Immature natural killer cell (primary cell): ENCODE measurements at regions not wholly inside any gene's neighbourhood (a gene's known extent, or its start where the extent isn't known, plus 50 kb on each side); places are given as distances from the start of the nearest gene placed in this dataset.
"Not testable (repeated sequence)": the region's sequence is repeated elsewhere in the genome, so short reads cannot be mapped to it uniquely, and the experiment has no call there.

Source experiments
- DNase-seq, 3 donors: peaks; one replicate each; pipeline ENCODE4 v3.0.0; 2022; ENCODE audit warnings: mixed read lengths in 1 of 3
- H3K27ac Mint-ChIP-seq, 6 donors: one replicate each; pipeline ENCODE4 v1.8.0; 2020; ENCODE audit warnings: mixed read lengths in 6 of 6, mild to moderate bottlenecking in 5 of 6, inconsistent platforms in 4 of 6, moderate library complexity in 3 of 6
- H3K27me3 Mint-ChIP-seq, 3 donors: one replicate each; pipeline ENCODE4 v1.8.0; 2020 to 2021; ENCODE audit warnings: low read depth in 3 of 3, mild to moderate bottlenecking in 3 of 3, mixed read lengths in 3 of 3, moderate library complexity in 3 of 3, inconsistent platforms in 1 of 3
- H3K36me3 Mint-ChIP-seq, 3 donors: one replicate each; pipeline ENCODE4 v1.8.0; 2020; ENCODE audit warnings: mixed read lengths in 3 of 3, inconsistent platforms in 2 of 3, mild to moderate bottlenecking in 2 of 3
- H3K4me1 Mint-ChIP-seq, 2 donors: one replicate each; pipeline ENCODE4 v1.8.0; 2020; ENCODE audit warnings: inconsistent platforms in 2 of 2, mild to moderate bottlenecking in 2 of 2, mixed read lengths in 2 of 2, moderate library complexity in 1 of 2
- H3K4me3 Mint-ChIP-seq, 5 donors: one replicate each; pipeline ENCODE4 v1.8.0; 2020; ENCODE audit warnings: mild to moderate bottlenecking in 5 of 5, mixed read lengths in 5 of 5, inconsistent platforms in 3 of 5, moderate library complexity in 3 of 5
- H3K9me3 Mint-ChIP-seq, 6 donors: one replicate each; pipeline ENCODE4 v1.8.0; 2020; ENCODE audit warnings: mild to moderate bottlenecking in 6 of 6, mixed read lengths in 6 of 6, inconsistent platforms in 4 of 6, moderate library complexity in 3 of 6

DNA sequence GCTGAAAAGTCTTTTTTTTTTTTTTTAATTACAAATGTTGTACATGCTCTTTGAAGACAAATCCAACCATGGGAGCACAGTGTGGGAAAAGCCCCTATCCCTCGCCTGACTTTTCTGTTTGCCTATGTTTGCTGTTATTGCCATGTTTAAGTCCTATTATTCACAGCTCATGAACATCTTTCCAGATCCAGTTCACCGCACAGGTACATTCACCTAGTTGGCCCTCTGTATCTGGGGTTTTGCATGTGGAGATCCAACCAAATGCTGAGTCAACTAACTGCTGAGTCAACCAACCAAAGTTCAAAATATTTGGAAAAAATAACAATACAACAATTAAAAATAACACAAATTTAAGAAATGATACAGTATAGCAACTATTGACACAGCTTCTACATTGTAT is 100.1 kb upstream of the CLNK start:
- H3K27ac Mint-ChIP-seq = no peak overlapping the region
- H3K27me3 Mint-ChIP-seq = peaks cover 0 to 7% (median 4%) of the 10 kb centered on the region in 3 donors
- no peaks in the 10 kb centered on the region for H3K36me3 Mint-ChIP-seq
- H3K4me3 Mint-ChIP-seq = no peak overlapping the region
- H3K4me1 Mint-ChIP-seq = no peaks in the 10 kb centered on the region
- DNase-seq = no peak
- no peaks in the 10 kb centered on the region for H3K9me3 Mint-ChIP-seq

DNA sequence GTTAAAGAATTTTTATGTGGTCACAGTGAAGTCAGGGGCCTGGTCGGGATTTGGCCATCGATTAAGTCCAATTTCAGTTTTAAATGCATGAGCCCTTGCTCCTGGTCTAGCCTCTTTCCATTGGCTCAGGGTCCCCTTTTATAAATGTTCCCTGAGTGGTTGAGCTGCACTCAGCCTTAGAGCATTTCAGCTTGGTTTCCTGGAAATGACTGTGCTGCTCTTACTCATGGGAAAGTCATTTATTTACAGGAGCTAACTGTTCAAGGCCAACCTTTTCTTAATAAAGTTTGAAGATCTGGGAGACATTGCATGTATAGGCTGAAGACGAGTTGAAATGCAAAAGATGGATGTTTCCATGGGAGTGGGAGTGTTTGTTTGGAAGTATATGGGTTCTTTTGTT is 98.8 kb upstream of the CLNK start:
- Mint-ChIP-seq H3K27ac (no peak overlapping the region), H3K36me3 (no peaks in the 10 kb centered on the region), H3K27me3 (peaks cover 0 to 7% (median 4%) of the 10 kb centered on the region in 3 donors)

DNA sequence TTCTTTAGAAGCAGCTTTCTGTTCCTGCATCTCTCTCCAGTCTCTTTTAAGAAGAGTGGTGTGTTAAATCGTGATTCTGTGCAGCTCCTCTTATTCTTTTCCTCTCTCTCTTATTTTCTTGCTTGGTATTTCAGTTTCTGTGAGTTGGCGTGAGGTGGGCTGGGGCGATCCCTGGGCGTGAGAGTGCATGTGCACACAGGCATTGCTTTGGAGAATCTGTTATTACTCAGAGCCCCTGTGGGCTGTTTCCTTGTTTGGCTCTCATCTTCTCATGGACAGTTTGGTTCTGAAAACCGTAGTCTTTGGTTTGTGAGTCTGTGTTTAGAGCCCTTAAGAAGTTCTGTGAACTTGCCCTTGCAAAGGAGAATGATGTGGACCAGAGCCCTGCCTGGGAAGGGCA is 97.2 kb upstream of the CLNK start:
- Mint-ChIP-seq H3K4me3 (no peak overlapping the region), H3K36me3 (no peaks in the 10 kb centered on the region), H3K9me3 (no peaks in the 10 kb centered on the region), H3K4me1 (no peaks in the 10 kb centered on the region), H3K27me3 (peaks cover 0 to 3% (median 2%) of the 10 kb centered on the region in 3 donors), H3K27ac (no peak overlapping the region)
- no peak for DNase-seq

More for the DNA sequence above, 98.8 kb upstream of the CLNK start:
- Mint-ChIP-seq H3K4me3 (no peak overlapping the region), H3K4me1 (no peaks in the 10 kb centered on the region), H3K9me3 (no peaks in the 10 kb centered on the region)
- DNase-seq = no peak

DNA sequence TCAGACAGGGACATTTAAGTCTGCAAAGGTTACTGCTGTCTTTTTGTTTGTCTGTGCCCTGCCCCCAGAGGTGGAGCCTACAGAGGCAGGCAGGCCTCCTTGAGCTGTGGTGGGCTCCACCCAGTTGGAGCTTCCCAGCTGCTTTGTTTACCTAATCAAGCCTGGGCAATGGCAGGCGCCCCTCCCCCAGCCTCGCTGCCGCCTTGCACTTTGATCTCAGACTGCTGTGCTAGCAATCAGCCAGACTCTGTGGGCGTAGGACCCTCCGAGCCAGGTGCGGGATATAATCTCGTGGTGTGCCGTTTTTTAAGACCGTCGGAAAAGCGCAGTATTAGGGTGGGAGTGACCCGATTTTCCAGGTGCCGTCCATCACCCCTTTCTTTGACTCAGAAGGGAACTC is 96.2 kb upstream of the CLNK start:
- H3K27me3 Mint-ChIP-seq, H3K27ac Mint-ChIP-seq, H3K4me3 Mint-ChIP-seq, H3K36me3 Mint-ChIP-seq, H3K9me3 Mint-ChIP-seq, H3K4me1 Mint-ChIP-seq, DNase-seq: not testable (repeated sequence)

DNA sequence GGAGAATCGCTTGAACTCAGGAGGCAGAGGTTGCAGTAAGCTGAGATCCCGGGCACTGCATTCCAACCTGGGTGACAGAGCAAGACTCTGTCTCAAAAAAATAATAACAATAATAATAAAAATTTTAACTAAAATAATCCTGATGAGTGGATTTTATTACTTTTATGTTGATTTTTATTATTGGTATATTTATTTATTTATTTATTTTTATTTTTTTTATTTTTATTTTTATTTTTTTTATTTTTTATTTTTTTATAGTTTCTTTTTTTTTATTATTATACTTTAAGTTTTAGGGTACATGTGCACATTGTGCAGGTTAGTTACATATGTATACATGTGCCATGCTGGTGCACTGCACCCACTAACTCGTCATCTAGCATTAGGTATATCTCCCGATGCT is 90.6 kb upstream of the CLNK start:
- DNase-seq, H3K9me3 Mint-ChIP-seq, H3K4me1 Mint-ChIP-seq, H3K4me3 Mint-ChIP-seq, H3K36me3 Mint-ChIP-seq, H3K27ac Mint-ChIP-seq: not testable (repeated sequence)
- H3K27me3 Mint-ChIP-seq = peaks cover 0 to 13% (median 1%) of the 10 kb centered on the region in 3 donors

DNA sequence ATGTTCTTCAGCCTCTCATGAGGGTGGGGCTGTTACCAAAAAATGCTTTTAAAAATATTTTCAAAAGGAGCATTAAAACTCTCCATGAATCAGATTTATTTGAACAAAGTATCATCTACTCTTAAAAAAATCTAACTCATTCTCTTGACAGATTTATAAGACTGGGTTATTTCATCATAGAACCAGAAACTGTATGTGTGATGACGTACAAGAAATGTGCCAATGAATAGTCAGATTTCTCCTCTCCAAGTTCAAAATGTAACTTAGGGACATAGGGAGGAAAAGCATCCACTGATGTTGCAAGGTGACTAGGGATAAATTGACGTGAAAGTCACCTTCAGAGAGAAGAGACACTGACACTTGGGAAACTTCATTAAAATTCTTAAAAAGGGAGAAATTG is 89.1 kb upstream of the CLNK start:
- no peak overlapping the region for H3K4me3 Mint-ChIP-seq
- H3K27ac Mint-ChIP-seq = no peak overlapping the region

DNA sequence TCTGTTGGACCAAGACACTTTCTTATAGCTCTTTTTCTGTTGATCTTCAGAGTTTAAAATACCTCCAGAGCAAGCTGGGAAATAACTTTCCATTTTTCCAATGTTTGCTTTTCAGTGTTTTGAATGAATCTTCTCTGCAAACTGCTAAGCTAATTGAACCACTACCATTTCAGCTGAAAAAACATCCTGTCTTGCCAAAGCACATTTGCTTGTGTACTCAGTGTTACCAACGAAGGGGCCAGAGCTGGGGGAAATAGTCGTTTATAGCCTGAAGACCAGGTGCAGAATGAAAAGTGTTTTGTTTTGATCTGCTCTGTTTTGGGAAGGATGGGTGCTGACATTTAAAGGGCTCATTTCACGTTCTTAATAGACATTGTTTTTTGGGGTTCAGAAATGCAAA is 88.4 kb upstream of the CLNK start:
- DNase-seq = no peak
- Mint-ChIP-seq H3K27ac (no peak overlapping the region), H3K4me3 (no peak overlapping the region)

More for the DNA sequence above, 89.1 kb upstream of the CLNK start:
- H3K27me3 Mint-ChIP-seq = peaks cover 0 to 13% (median 1%) of the 10 kb centered on the region in 3 donors
- H3K4me1 Mint-ChIP-seq = no peaks in the 10 kb centered on the region
- DNase-seq = no peak
- no peaks in the 10 kb centered on the region for H3K36me3 Mint-ChIP-seq
- H3K9me3 Mint-ChIP-seq = peaks cover 0 to 3% (median 0%) of the 10 kb centered on the region in 6 donors

DNA sequence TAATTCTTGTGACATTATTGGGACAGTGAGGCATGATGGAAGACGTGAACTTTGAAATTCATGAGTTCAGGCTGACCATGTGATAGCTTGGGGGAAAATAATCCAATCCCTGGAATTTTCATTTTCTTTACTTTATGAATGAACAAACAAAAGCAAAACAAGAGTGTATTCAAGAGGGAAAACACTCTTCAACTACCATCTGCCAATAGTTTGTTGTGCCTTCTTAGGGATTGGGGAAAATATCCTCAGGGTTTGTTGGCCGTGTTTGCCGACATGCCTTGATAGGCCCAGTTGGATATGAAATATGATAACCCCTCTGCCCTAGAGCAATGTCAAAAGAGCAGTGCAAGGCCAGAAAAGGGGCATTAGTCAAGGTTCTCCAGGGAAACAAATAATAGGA is 80.8 kb upstream of the CLNK start:
- no peak for DNase-seq
- H3K27me3 Mint-ChIP-seq = peaks cover 0 to 4% (median 0%) of the 10 kb centered on the region in 3 donors

More for the DNA sequence above, 88.4 kb upstream of the CLNK start:
- Mint-ChIP-seq H3K9me3 (peaks cover 0 to 3% (median 0%) of the 10 kb centered on the region in 6 donors), H3K4me1 (no peaks in the 10 kb centered on the region), H3K36me3 (no peaks in the 10 kb centered on the region), H3K27me3 (peaks cover 0 to 13% (median 1%) of the 10 kb centered on the region in 3 donors)

DNA sequence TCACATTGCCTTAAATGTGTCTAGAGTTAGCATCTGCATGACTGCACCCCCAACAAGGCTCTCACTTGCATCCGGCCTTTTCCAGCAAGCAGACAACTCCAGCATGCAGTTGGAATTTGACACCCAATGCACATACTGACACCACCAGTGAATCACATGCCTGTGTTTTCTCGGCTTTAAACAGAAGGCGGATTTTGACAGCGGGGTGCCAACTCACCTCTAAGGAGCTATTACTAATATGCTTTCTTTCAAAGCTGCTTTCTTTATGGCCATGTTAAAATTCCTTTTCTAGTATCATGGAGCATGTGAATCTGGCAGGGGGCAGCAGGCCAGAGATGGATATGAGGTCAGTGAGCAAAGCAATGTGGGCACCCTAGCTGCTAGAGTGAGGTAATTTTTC is 78.0 kb upstream of the CLNK start:
- no peak overlapping the region for H3K27ac Mint-ChIP-seq
- no peaks in the 10 kb centered on the region for H3K4me1 Mint-ChIP-seq
- no peak overlapping the region for H3K4me3 Mint-ChIP-seq
- no peak for DNase-seq
- H3K27me3 Mint-ChIP-seq = peaks cover 0 to 4% (median 0%) of the 10 kb centered on the region in 3 donors
- H3K36me3 Mint-ChIP-seq = no peaks in the 10 kb centered on the region
- H3K9me3 Mint-ChIP-seq = no peaks in the 10 kb centered on the region

More for the DNA sequence above, 80.8 kb upstream of the CLNK start:
- Mint-ChIP-seq H3K9me3 (no peaks in the 10 kb centered on the region), H3K27ac (no peak overlapping the region), H3K36me3 (no peaks in the 10 kb centered on the region), H3K4me1 (no peaks in the 10 kb centered on the region), H3K4me3 (no peak overlapping the region)

DNA sequence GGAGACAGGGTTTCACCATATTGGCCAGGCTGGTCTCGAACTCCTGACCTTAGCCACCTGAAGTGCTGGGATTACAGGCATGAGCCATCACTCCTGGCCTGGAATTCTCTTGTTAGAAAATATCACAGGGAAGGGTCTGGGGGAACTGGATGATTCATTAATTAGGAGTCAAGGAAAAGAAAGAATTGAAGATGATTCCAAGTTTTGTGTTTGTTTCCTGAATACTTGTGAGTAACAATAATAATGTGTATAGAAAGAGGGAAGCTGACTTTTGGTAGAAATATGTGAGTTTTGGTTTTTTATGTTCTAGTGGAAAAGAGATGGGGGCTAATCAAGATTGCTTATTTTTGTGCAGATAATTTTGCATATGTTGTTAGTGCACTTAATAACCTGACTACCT is 77.3 kb upstream of the CLNK start:
- Mint-ChIP-seq H3K27ac (no peak overlapping the region), H3K36me3 (no peaks in the 10 kb centered on the region), H3K9me3 (no peaks in the 10 kb centered on the region), H3K4me1 (no peaks in the 10 kb centered on the region), H3K27me3 (peaks cover 0 to 2% (median 0%) of the 10 kb centered on the region in 3 donors), H3K4me3 (no peak overlapping the region)
- DNase-seq = no peak

DNA sequence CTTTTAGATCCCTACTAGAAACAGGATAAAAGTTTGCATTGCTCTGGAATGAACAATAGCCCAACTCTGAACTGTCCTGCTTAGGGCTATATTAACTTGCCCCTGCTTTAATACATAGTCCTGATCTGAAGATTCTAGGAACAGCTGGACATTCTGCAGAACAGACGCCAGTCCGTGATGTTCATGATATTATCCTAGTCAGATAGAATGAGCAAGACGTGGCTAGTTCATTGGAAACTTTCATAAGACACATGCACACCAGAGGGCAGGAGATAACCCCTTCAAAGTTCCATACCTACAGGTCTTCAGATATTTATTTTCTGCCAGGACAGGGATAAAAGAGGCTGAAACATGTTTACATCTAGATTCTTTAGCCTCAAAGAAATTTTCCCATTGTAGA is 75.5 kb upstream of the CLNK start:
- H3K27me3 Mint-ChIP-seq = peaks cover 0 to 2% (median 0%) of the 10 kb centered on the region in 3 donors
- H3K4me1 Mint-ChIP-seq = no peaks in the 10 kb centered on the region
- no peak for DNase-seq
- no peak overlapping the region for H3K27ac Mint-ChIP-seq
- H3K9me3 Mint-ChIP-seq = no peaks in the 10 kb centered on the region
- no peaks in the 10 kb centered on the region for H3K36me3 Mint-ChIP-seq
- no peak overlapping the region for H3K4me3 Mint-ChIP-seq

DNA sequence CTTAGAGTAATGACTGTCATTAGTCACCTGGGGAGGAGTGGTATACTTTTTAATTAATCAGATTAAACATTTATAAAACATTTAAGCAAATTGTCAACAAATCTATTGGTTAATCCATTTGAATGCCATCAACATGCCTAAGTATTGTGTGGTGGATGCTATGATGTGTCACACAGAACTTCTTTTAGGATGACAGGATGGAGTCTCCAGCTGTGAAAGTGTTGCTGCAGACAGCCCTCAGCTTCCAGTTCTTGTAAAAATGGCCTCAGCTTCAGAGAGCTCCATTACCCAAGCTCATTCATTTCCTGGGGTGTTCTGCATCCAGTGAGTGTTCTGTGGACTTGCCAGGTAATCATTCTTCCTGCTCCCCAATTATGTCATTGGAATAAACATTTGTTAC is 74.3 kb upstream of the CLNK start:
- Mint-ChIP-seq H3K27me3 (peaks cover 0 to 2% (median 0%) of the 10 kb centered on the region in 3 donors), H3K4me1 (no peaks in the 10 kb centered on the region), H3K4me3 (no peak overlapping the region), H3K36me3 (no peaks in the 10 kb centered on the region), H3K27ac (no peak overlapping the region), H3K9me3 (no peaks in the 10 kb centered on the region)
- DNase-seq = no peak

DNA sequence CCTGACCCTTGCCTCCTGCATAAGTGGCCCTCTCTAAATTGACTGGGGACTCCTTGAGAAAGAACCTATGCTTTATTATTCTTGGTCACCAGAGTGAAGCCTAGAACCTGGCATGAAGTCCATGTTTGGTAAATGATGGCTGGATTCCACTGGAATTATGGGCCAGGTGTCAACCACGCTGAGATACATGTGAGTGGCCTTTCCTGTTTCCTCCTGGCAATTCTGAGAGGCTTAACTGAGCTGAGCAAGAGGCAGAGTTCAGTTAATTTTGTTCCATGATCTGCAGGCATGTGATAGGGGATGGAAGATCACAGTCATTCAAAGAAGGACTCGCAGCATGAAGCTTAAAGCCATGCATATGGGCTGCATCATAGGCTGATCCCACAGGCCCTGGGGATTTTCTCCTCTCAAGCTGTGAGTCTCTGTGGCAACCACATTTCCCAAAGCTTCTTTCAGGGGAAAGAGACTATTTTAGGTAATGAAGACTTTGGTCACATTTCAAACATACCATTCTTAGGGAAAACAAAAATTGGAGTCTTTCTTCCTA is 69.4 kb upstream of the CLNK start:
- H3K27me3 Mint-ChIP-seq = peaks cover 0 to 4% (median 0%) of the 10 kb centered on the region in 3 donors
- no peak overlapping the region for H3K4me3 Mint-ChIP-seq
- DNase-seq = no peak
- no peaks in the 10 kb centered on the region for H3K9me3 Mint-ChIP-seq
- H3K36me3 Mint-ChIP-seq = no peaks in the 10 kb centered on the region
- no peaks in the 10 kb centered on the region for H3K4me1 Mint-ChIP-seq
- no peak overlapping the region for H3K27ac Mint-ChIP-seq

DNA sequence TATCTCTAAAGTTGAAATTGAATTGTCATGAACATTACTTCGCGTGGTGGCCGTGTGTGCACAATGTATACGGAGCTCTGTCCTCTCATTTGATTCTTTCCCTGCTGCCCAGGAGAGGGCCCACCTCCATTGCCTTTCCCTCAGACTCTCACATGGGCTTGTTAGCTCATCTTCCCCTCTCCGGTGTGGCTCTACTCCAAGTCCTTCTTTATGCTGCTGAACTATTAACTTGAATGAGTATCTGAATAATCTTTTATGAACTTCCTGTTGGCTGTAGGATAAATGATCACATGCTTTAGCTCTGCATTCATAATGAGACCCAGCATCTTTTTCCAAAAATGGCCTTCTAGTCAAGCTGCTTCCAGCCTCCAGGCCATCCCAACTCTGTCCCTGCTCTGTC is 68.8 kb upstream of the CLNK start:
- Mint-ChIP-seq H3K4me1 (no peaks in the 10 kb centered on the region), H3K36me3 (no peaks in the 10 kb centered on the region), H3K4me3 (no peak overlapping the region), H3K9me3 (no peaks in the 10 kb centered on the region), H3K27me3 (peaks cover 0 to 4% (median 0%) of the 10 kb centered on the region in 3 donors), H3K27ac (no peak overlapping the region)
- DNase-seq = no peak

DNA sequence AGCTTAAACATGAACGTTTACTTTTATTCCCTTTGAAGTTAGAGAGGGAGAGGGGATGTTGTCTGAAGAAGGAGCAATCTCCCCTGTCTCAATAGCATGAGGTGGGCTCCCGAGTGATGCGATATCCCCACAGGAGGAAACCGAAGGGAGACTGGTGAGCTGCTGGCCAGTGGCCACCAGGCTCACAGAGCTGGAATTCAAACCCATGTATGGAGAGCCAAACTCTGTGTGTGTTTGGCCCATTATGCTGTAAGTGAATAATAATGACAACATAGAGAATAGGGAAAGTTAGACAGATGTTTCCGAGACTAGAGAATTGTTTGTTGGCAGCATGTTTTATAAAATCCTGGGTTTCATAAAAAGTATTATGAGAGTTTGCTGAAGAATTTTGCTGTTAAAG is 66.1 kb upstream of the CLNK start:
- no peaks in the 10 kb centered on the region for H3K36me3 Mint-ChIP-seq
- no peak overlapping the region for H3K4me3 Mint-ChIP-seq
- H3K27ac Mint-ChIP-seq = no peak overlapping the region
- no peaks in the 10 kb centered on the region for H3K4me1 Mint-ChIP-seq
- no peaks in the 10 kb centered on the region for H3K9me3 Mint-ChIP-seq
- no peak for DNase-seq
- peaks cover 0 to 4% (median 0%) of the 10 kb centered on the region in 3 donors for H3K27me3 Mint-ChIP-seq
